COR-L47 (cell line): ENCODE measurements at regions not wholly inside any gene's neighbourhood (a gene's known extent, or its start where the extent isn't known, plus 50 kb on each side); places are given as distances from the start of the nearest gene placed in this dataset.
"Not testable (repeated sequence)": the region's sequence is repeated elsewhere in the genome, so short reads cannot be mapped to it uniquely, and the experiment has no call there.

Experiments
- DNase-seq: peaks from one replicate; lab custom pipeline; 2025; lab: John Stamatoyannopoulos, UW

- DNase-seq: no peak
Observed at GRCh38 chr5:103743421-103743820, 180.8 kb upstream of the NUDT12 start.

GRCh38 chr5:103741984-103742383 is 179.4 kb upstream of the NUDT12 start:
- DNase-seq: no peak

GRCh38 chr5:103736343-103736742 is 173.8 kb upstream of the NUDT12 start:
- DNase-seq: not testable (repeated sequence)

- DNase-seq: no peak
Observed at GRCh38 chr5:103724271-103724670, 161.7 kb upstream of the NUDT12 start.

- no peak for DNase-seq
Observed at GRCh38 chr5:103721183-103721582, 158.6 kb upstream of the NUDT12 start.

- no peak for DNase-seq
Observed at GRCh38 chr5:103718108-103718507, 155.5 kb upstream of the NUDT12 start.

- no peak for DNase-seq
Observed at GRCh38 chr5:103708601-103709000, 146.0 kb upstream of the NUDT12 start.

GRCh38 chr5:103706939-103707682 is 144.5 kb upstream of the NUDT12 start:
- DNase-seq: peak; percentile 72

GRCh38 chr5:103703617-103704016 is 141.0 kb upstream of the NUDT12 start:
- DNase-seq: no peak

GRCh38 chr5:103693517-103693916 is 130.9 kb upstream of the NUDT12 start:
- no peak for DNase-seq

- peak; percentile 62 for DNase-seq
Observed at GRCh38 chr5:103690676-103691075, 128.1 kb upstream of the NUDT12 start.

- no peak for DNase-seq
Observed at GRCh38 chr5:103679873-103680272, 117.3 kb upstream of the NUDT12 start.

GRCh38 chr5:103676198-103676597 is 113.6 kb upstream of the NUDT12 start:
- not testable (repeated sequence) for DNase-seq

GRCh38 chr5:103674739-103675138 is 112.2 kb upstream of the NUDT12 start:
- DNase-seq: peak; percentile 31

GRCh38 chr5:103674251-103674650 is 111.7 kb upstream of the NUDT12 start:
- peak; percentile 81 for DNase-seq

GRCh38 chr5:103669615-103670014 is 107.0 kb upstream of the NUDT12 start:
- peak; percentile 66 for DNase-seq

GRCh38 chr5:103668281-103668680 is 105.7 kb upstream of the NUDT12 start:
- no peak for DNase-seq

GRCh38 chr5:103667068-103667467 is 104.5 kb upstream of the NUDT12 start:
- no peak for DNase-seq

GRCh38 chr5:103657301-103657700 is 94.7 kb upstream of the NUDT12 start:
- DNase-seq: no peak

- DNase-seq: no peak
Observed at GRCh38 chr5:103648086-103648485, 85.5 kb upstream of the NUDT12 start.

GRCh38 chr5:103646698-103647614 is 84.4 kb upstream of the NUDT12 start:
- no peak for DNase-seq

GRCh38 chr5:103645816-103646215 is 83.2 kb upstream of the NUDT12 start:
- no peak for DNase-seq

- DNase-seq: no peak
Observed at GRCh38 chr5:103638979-103639378, 76.4 kb upstream of the NUDT12 start.
